ENCODE measurements at regions not wholly inside any gene's neighbourhood (a gene's known extent, or its start where the extent isn't known, plus 50 kb on each side); places are given as distances from the start of the nearest gene placed in this dataset.

GRCh38 chr17:77728871-77729270, 229.6 kb upstream of the TNRC6C start:
- Mint-ChIP-seq H3K4me1 (peaks cover 2 to 11% (median 3%) of the 10 kb centered on the region in 4 donors), H3K4me3 (no peak overlapping the region), H3K9me3 (peaks cover 5 to 41% (median 23%) of the 10 kb centered on the region in 9 donors), H3K36me3 (peaks cover 0 to 27% (median 12%) of the 10 kb centered on the region in 3 donors), H3K27me3 (peaks cover 0 to 11% (median 0%) of the 10 kb centered on the region in 5 donors), H3K27ac (peak overlapping the region in 2 of 10 donors; percentile 5 to 55)
- no peak for ATAC-seq
- no peak for DNase-seq
- POLR2A ChIA-PET, result no interaction called here

GRCh38 chr17:77729587-77729986, 228.9 kb upstream of the TNRC6C start:
- peaks cover 0 to 28% (median 12%) of the 10 kb centered on the region in 3 donors for H3K36me3 Mint-ChIP-seq
- peaks cover 2 to 11% (median 3%) of the 10 kb centered on the region in 4 donors for H3K4me1 Mint-ChIP-seq
- ATAC-seq, result no peak
- no peak overlapping the region for H3K27ac Mint-ChIP-seq
- POLR2A ChIA-PET, result no interaction called here
- H3K9me3 Mint-ChIP-seq, result peaks cover 5 to 42% (median 24%) of the 10 kb centered on the region in 9 donors
- H3K27me3 Mint-ChIP-seq, result peaks cover 0 to 13% (median 2%) of the 10 kb centered on the region in 5 donors
- no peak overlapping the region for H3K4me3 Mint-ChIP-seq
- no peak for DNase-seq

GRCh38 chr17:77730376-77730775, 228.1 kb upstream of the TNRC6C start:
- DNase-seq, result no peak
- Mint-ChIP-seq H3K36me3 (peaks cover 0 to 28% (median 12%) of the 10 kb centered on the region in 3 donors), H3K4me1 (peaks cover 2 to 11% (median 3%) of the 10 kb centered on the region in 4 donors), H3K4me3 (no peak overlapping the region), H3K27me3 (peaks cover 0 to 13% (median 2%) of the 10 kb centered on the region in 5 donors), H3K27ac (no peak overlapping the region), H3K9me3 (peaks cover 5 to 42% (median 24%) of the 10 kb centered on the region in 9 donors)
- POLR2A ChIA-PET, result no interaction called here
- no peak for ATAC-seq

- Mint-ChIP-seq H3K4me3 (no peak overlapping the region), H3K4me1 (no peaks in the 10 kb centered on the region), H3K36me3 (peaks cover 0 to 28% (median 12%) of the 10 kb centered on the region in 3 donors), H3K27me3 (peaks cover 0 to 13% (median 2%) of the 10 kb centered on the region in 5 donors), H3K27ac (no peak overlapping the region), H3K9me3 (peaks cover 5 to 42% (median 24%) of the 10 kb centered on the region in 9 donors)
- POLR2A ChIA-PET, result no interaction called here
- ATAC-seq (no peak), DNase-seq (peak in 2 of 10 donors; percentile 3 to 7)
Measured at GRCh38 chr17:77733576-77734296, 224.8 kb upstream of the TNRC6C start.

- ATAC-seq (no peak), DNase-seq (peak in 2 of 10 donors; percentile 7 to 37)
- Mint-ChIP-seq H3K27me3 (peaks cover 0 to 13% (median 2%) of the 10 kb centered on the region in 5 donors), H3K27ac (no peak overlapping the region), H3K4me3 (no peak overlapping the region), H3K9me3 (peaks cover 5 to 41% (median 21%) of the 10 kb centered on the region in 9 donors), H3K4me1 (no peaks in the 10 kb centered on the region), H3K36me3 (peaks cover 0 to 27% (median 12%) of the 10 kb centered on the region in 3 donors)
- POLR2A ChIA-PET, result no interaction called here
Measured at GRCh38 chr17:77734371-77735080, 224.0 kb upstream of the TNRC6C start.

GRCh38 chr17:77735081-77735565, 223.4 kb upstream of the TNRC6C start:
- DNase-seq (peak in 2 of 10 donors; percentile 13 to 23), ATAC-seq (no peak)
- Mint-ChIP-seq H3K4me1 (no peaks in the 10 kb centered on the region), H3K4me3 (no peak overlapping the region), H3K36me3 (peaks cover 0 to 21% (median 12%) of the 10 kb centered on the region in 3 donors), H3K27ac (no peak overlapping the region), H3K9me3 (peaks cover 5 to 35% (median 18%) of the 10 kb centered on the region in 9 donors), H3K27me3 (peaks cover 0 to 13% (median 2%) of the 10 kb centered on the region in 5 donors)
- POLR2A ChIA-PET, result no interaction called here

GRCh38 chr17:77735566-77736198, 222.8 kb upstream of the TNRC6C start:
- Mint-ChIP-seq H3K4me1 (no peaks in the 10 kb centered on the region), H3K36me3 (peaks cover 0 to 17% (median 10%) of the 10 kb centered on the region in 3 donors), H3K4me3 (no peak overlapping the region), H3K9me3 (peaks cover 5 to 29% (median 16%) of the 10 kb centered on the region in 9 donors), H3K27me3 (peaks cover 0 to 13% (median 2%) of the 10 kb centered on the region in 5 donors), H3K27ac (no peak overlapping the region)
- peak in 1 of 10 donors; percentile 23 for DNase-seq
- POLR2A ChIA-PET, result no interaction called here
- ATAC-seq, result no peak

GRCh38 chr17:77736199-77736585, 222.3 kb upstream of the TNRC6C start:
- POLR2A ChIA-PET, result no interaction called here
- H3K9me3 Mint-ChIP-seq, result peaks cover 5 to 27% (median 16%) of the 10 kb centered on the region in 9 donors
- no peaks in the 10 kb centered on the region for H3K4me1 Mint-ChIP-seq
- peak in 2 of 10 donors; percentile 3 to 53 for DNase-seq
- ATAC-seq, result no peak
- H3K27me3 Mint-ChIP-seq, result peaks cover 0 to 13% (median 2%) of the 10 kb centered on the region in 5 donors
- peaks cover 0 to 17% (median 10%) of the 10 kb centered on the region in 3 donors for H3K36me3 Mint-ChIP-seq
- H3K27ac Mint-ChIP-seq, result no peak overlapping the region
- no peak overlapping the region for H3K4me3 Mint-ChIP-seq

GRCh38 chr17:77736721-77737120, 221.8 kb upstream of the TNRC6C start:
- ATAC-seq (no peak), DNase-seq (peak in 2 of 10 donors; percentile 4 to 35)
- Mint-ChIP-seq H3K27me3 (peaks cover 0 to 13% (median 2%) of the 10 kb centered on the region in 5 donors), H3K27ac (no peak overlapping the region), H3K4me1 (peaks cover 0 to 3% (median 0%) of the 10 kb centered on the region in 4 donors), H3K9me3 (peaks cover 5 to 25% (median 15%) of the 10 kb centered on the region in 9 donors), H3K4me3 (no peak overlapping the region), H3K36me3 (peaks cover 0 to 17% (median 10%) of the 10 kb centered on the region in 3 donors)
- POLR2A ChIA-PET, result interaction anchor here (0.7 kb wide), 1 partner anchor 538 kb away, joined by 6 read pairs; no protein-coding TSS in a partner anchor

- Mint-ChIP-seq H3K27ac (peak overlapping the region in 1 of 10 donors; percentile 34), H3K36me3 (peaks cover 0 to 11% (median 10%) of the 10 kb centered on the region in 3 donors), H3K4me1 (peaks cover 0 to 3% (median 0%) of the 10 kb centered on the region in 4 donors), H3K4me3 (no peak overlapping the region), H3K9me3 (peaks cover 0 to 17% (median 10%) of the 10 kb centered on the region in 9 donors), H3K27me3 (peaks cover 0 to 11% (median under 1%) of the 10 kb centered on the region in 5 donors)
- POLR2A ChIA-PET, result interaction anchor here (0.7 kb wide), 1 partner anchor 537 kb away, joined by 6 read pairs; no protein-coding TSS in a partner anchor
- DNase-seq (peak in 2 of 10 donors; percentile 12 to 22), ATAC-seq (no peak)
Measured at GRCh38 chr17:77737442-77738265, 220.8 kb upstream of the TNRC6C start.

GRCh38 chr17:77738751-77739531, 219.6 kb upstream of the TNRC6C start:
- ATAC-seq (no peak), DNase-seq (peak in 1 of 10 donors; percentile 24)
- H3K36me3 Mint-ChIP-seq, result peaks cover 0 to under 1% (median 0%) of the 10 kb centered on the region in 3 donors
- H3K4me1 Mint-ChIP-seq, result peaks cover 0 to 3% (median 0%) of the 10 kb centered on the region in 4 donors
- peak overlapping the region in 1 of 10 donors; percentile 5 for H3K27ac Mint-ChIP-seq
- H3K27me3 Mint-ChIP-seq, result peaks cover 0 to 3% (median 0%) of the 10 kb centered on the region in 5 donors
- H3K9me3 Mint-ChIP-seq, result peaks cover 0 to 4% (median 0%) of the 10 kb centered on the region in 9 donors
- H3K4me3 Mint-ChIP-seq, result no peak overlapping the region
- POLR2A ChIA-PET, result no interaction called here

All from naive thymus-derived CD8-positive, alpha-beta T cell (primary cell).